Thyroid gland (tissue), 4 donors: ENCODE measurements at regions not wholly inside any gene's neighbourhood (a gene's known extent, or its start where the extent isn't known, plus 50 kb on each side); places are given as distances from the start of the nearest gene placed in this dataset.

ENCODE experiments used
- DNase-seq, 2 donors: peaks; one replicate each; pipeline ENCODE4 v3.0.0-alpha.2; 2019
- H3K27ac ChIP-seq, 3 donors: fragments of 200-600 bp; sonication (generic); 1 replicate in 2 of 3; 2 replicates in 1 of 3; pipeline ENCODE4 v1.5.1; 2016 to 2019; ENCODE audit warnings: mild to moderate bottlenecking in 1 of 3, moderate library complexity in 1 of 3
- H3K27me3 ChIP-seq: fragments of 200-600 bp; sonication (generic); one replicate; pipeline ENCODE4 v1.5.1; 2019
- H3K36me3 ChIP-seq, 2 donors: fragments of 200-600 bp; sonication (generic); one replicate each; pipeline ENCODE4 v1.5.1; 2016 to 2019
- H3K4me1 ChIP-seq, 2 donors: fragments of 200-600 bp; sonication (generic); one replicate each; pipeline ENCODE4 v1.5.1; 2017 to 2019
- H3K4me3 ChIP-seq, 3 donors: fragments of 200-600 bp; sonication (generic); replicated peaks in 1 of 3; 1 replicate in 2 of 3; 2 replicates in 1 of 3; pipeline ENCODE4 v1.5.1; 2016; ENCODE audit warnings: mild to moderate bottlenecking in 1 of 3
- H3K9me3 ChIP-seq: fragments of 200-600 bp; sonication (generic); one replicate; pipeline ENCODE4 v1.5.1; 2017
- POLR2A ChIP-seq, 2 donors: fragments of 450-650 bp; IDR thresholded peaks; one replicate each; pipeline ENCODE4 v1.6.1; 2017; ENCODE audit warnings: antibody characterized with exemption in 2 of 2, mild to moderate bottlenecking in 2 of 2, moderate library complexity in 1 of 2
- whole genome bisulfite sequencing, 2 donors: methylation state at CpG; one replicate each; pipeline ENCODE4 v1.1.5; 2017; 5-methylcytosine and 5-hydroxymethylcytosine counted together
- intact Hi-C: fragments of 100-400 bp; cut with DNase I; formaldehyde crosslinking; loops from one replicate; pipeline ENCODE4 v1.15.1; 2023
- TF ChIP-seq, protein P1 (sequence below), 6 experiments: fragments of 200-600 bp in 3 of 6; fragments of 450-650 bp in 3 of 6; sonication (generic) in 3 of 6; IDR thresholded peaks; one replicate each; pipeline ENCODE4 v1.5.1; 2016 to 2019; ENCODE audit warnings: antibody characterized with exemption in 6 of 6, mild to moderate bottlenecking in 2 of 6, inconsistent platforms in 1 of 6, moderate library complexity in 1 of 6

DNA sequence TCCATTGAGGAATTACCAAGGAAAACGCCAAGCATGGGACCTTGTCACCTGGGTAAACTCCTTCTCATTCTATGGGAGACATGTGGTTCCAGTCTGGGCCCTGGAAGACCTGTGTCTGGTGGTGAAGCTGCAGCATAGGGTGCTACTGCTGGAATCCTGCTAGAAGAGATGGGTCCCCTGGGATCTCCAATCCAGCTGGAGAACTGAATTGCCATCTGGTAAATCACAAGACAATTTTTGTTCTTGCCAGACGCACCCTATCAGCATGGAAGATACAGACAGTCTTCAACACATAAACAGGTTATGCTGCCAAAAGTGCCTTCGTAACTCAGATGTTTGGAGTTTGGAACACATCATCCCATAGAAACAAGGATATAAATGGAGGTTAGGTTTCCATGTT lies 424.0 kb upstream of the BRINP1 start:
- no peaks in the 10 kb centered on the region for H3K4me1 ChIP-seq
- intact Hi-C loops: no loop called here
- WGBS, 2 donors: 87 to 90% methylated on average over 3 of the region's 3 CpGs
- no peak overlapping the region for H3K27ac ChIP-seq
- no peaks in the 10 kb centered on the region for H3K9me3 ChIP-seq
- no peaks in the 10 kb centered on the region for H3K27me3 ChIP-seq
- no peak for DNase-seq
- no peaks in the 10 kb centered on the region for H3K36me3 ChIP-seq
- no peak overlapping the region for H3K4me3 ChIP-seq
- TF ChIP-seq POLR2A (IDR thresholded peaks at IDR 0.05): no peak
- TF ChIP-seq, protein P1, sequence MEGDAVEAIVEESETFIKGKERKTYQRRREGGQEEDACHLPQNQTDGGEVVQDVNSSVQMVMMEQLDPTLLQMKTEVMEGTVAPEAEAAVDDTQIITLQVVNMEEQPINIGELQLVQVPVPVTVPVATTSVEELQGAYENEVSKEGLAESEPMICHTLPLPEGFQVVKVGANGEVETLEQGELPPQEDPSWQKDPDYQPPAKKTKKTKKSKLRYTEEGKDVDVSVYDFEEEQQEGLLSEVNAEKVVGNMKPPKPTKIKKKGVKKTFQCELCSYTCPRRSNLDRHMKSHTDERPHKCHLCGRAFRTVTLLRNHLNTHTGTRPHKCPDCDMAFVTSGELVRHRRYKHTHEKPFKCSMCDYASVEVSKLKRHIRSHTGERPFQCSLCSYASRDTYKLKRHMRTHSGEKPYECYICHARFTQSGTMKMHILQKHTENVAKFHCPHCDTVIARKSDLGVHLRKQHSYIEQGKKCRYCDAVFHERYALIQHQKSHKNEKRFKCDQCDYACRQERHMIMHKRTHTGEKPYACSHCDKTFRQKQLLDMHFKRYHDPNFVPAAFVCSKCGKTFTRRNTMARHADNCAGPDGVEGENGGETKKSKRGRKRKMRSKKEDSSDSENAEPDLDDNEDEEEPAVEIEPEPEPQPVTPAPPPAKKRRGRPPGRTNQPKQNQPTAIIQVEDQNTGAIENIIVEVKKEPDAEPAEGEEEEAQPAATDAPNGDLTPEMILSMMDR (IDR thresholded peaks at IDR 0.05): no peak

DNA sequence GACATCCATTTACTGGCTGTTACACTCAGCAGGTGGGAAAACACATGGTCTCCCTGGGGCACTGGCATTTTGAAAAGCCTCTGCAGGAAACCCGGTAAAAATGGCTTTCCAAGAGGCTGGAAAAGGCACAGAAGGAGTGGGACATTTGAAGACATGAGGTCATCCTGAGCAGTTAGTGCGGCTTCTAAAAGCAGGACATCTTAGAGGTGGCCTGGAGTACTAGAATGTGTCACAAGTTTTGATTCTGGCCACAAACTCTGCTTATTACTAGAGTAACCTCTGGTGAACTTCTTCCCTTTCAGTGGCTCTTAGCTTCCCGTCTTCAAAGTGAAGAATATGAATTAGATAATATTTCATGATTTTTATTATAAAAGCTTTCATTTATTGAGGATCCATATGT lies 423.0 kb upstream of the BRINP1 start:
- Histone ChIP-seq H3K36me3 (no peaks in the 10 kb centered on the region), H3K4me3 (no peak overlapping the region), H3K27ac (no peak overlapping the region), H3K9me3 (no peaks in the 10 kb centered on the region), H3K27me3 (no peaks in the 10 kb centered on the region), H3K4me1 (no peaks in the 10 kb centered on the region)
- intact Hi-C loops: no loop called here
- no peak for TF ChIP-seq POLR2A (IDR thresholded peaks at IDR 0.05)
- TF ChIP-seq, protein P1 (IDR thresholded peaks at IDR 0.05): no peak
- WGBS, 2 donors: 74 to 82% methylated on average over 3 of the region's 3 CpGs
- DNase-seq: no peak

DNA sequence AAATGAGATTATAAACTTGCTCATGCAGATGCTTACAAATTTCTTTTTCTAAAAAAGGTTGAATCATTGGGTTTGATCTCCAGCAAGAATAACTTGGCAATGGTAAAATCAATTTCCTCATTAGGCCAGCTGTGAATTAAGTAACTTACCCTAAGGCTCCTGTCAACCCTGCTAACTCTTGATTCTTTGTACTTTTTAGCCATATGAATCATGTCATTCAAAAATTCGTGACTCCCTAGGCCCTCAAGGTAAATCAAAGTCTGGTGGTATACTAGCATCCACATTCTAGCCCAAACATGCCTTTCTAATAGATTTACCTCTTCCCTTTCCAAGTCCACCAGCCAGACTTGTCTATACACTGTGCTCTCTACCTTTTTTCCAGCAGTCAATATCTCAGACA lies 420.8 kb upstream of the BRINP1 start:
- H3K4me1 ChIP-seq: no peaks in the 10 kb centered on the region
- DNase-seq: no peak
- WGBS, 2 donors: 60 to 65% methylated on average over 1 of the region's 1 CpG
- H3K36me3 ChIP-seq: no peaks in the 10 kb centered on the region
- no peaks in the 10 kb centered on the region for H3K27me3 ChIP-seq
- H3K9me3 ChIP-seq: no peaks in the 10 kb centered on the region
- H3K27ac ChIP-seq: no peak overlapping the region
- no peak for TF ChIP-seq POLR2A (IDR thresholded peaks at IDR 0.05)
- TF ChIP-seq, protein P1 (IDR thresholded peaks at IDR 0.05): no peak
- no peak overlapping the region for H3K4me3 ChIP-seq
- intact Hi-C loops: no loop called here

DNA sequence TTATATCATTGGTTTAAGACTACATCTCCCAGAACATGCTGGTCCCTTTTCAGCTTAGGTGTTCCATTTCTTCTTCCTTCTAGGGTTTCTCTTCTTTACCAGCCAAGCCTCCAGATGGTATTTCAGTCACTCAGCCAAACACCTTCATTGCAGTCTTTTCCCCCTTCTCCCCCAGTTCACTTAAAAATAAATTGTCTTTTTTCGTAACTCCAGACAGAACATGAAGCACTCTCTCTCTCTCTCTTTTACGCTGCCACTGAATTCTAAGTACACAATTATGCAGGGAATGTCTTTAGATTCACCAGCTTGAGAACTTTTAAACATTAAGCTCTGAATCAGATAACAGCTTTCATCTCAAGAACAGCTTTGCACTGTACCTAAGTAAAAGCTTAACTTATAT lies 419.7 kb upstream of the BRINP1 start:
- intact Hi-C loops: no loop called here
- H3K4me3 ChIP-seq: no peak overlapping the region
- H3K4me1 ChIP-seq: no peaks in the 10 kb centered on the region
- no peaks in the 10 kb centered on the region for H3K9me3 ChIP-seq
- TF ChIP-seq, protein P1 (IDR thresholded peaks at IDR 0.05): no peak
- TF ChIP-seq POLR2A (IDR thresholded peaks at IDR 0.05): no peak
- no peak overlapping the region for H3K27ac ChIP-seq
- no peaks in the 10 kb centered on the region for H3K27me3 ChIP-seq
- H3K36me3 ChIP-seq: no peaks in the 10 kb centered on the region
- 58 to 59% methylated on average over 2 of the region's 2 CpGs for WGBS, 2 donors
- no peak for DNase-seq

DNA sequence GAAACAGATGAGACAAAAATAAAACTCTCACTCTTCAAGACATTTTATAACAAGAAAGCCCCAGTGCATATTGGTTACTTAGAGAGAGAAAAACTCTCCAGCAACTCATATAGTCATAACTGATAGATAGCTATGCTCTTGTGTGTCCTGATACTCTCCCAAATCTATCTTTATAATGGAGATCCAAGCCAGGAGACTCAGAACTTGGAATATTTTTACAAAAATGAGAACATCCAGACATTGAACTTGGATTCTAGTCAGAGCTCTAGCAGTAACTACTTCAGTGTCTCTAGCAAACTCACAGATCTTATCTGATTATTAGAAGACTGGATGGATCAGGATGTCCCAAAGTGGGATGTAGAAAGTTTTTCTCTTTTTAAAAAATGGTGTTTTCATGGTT lies 412.7 kb upstream of the BRINP1 start:
- Histone ChIP-seq H3K27me3 (no peaks in the 10 kb centered on the region), H3K4me1 (no peaks in the 10 kb centered on the region), H3K9me3 (no peaks in the 10 kb centered on the region), H3K4me3 (no peak overlapping the region), H3K36me3 (no peaks in the 10 kb centered on the region), H3K27ac (no peak overlapping the region)
- no peak for DNase-seq
- no peak for TF ChIP-seq POLR2A (IDR thresholded peaks at IDR 0.05)
- intact Hi-C loops: no loop called here

DNA sequence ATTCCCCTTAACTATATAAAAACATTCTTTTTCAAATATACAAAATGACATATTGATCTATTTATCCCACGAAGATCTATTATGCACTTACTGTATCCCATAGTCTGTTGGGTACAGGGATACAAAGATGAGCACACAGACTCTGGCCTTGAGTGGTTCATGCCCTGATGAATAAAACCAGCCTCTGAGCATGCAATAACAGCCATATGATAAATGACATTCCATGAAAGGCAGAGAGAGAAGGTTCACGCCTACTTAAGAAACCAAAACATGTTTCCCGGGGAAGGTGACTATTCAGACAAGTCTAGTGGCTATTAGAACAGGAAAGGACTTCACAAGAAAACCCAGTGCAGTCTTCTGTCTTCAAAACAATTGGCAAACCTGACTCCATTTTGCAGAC lies 406.2 kb upstream of the BRINP1 start:
- 64 to 70% methylated on average over 3 of the region's 3 CpGs for WGBS, 2 donors
- H3K9me3 ChIP-seq: no peaks in the 10 kb centered on the region

More for the DNA sequence above, 406.2 kb upstream of the BRINP1 start:
- DNase-seq: no peak
- H3K27me3 ChIP-seq: no peaks in the 10 kb centered on the region
- H3K4me1 ChIP-seq: peaks cover 11 to 17% of the 10 kb centered on the region in 2 donors
- intact Hi-C loops: no loop called here
- no peaks in the 10 kb centered on the region for H3K36me3 ChIP-seq
- H3K27ac ChIP-seq: no peak overlapping the region
- no peak overlapping the region for H3K4me3 ChIP-seq
- no peak for TF ChIP-seq POLR2A (IDR thresholded peaks at IDR 0.05)
- TF ChIP-seq, protein P1 (IDR thresholded peaks at IDR 0.05): no peak
